HG02840 (cell line): ENCODE measurements at regions not wholly inside any gene's neighbourhood (a gene's known extent, or its start where the extent isn't known, plus 50 kb on each side); places are given as distances from the start of the nearest gene placed in this dataset.

Experiments
- ATAC-seq: cut with Tn5 transposase; IDR thresholded peaks from one replicate; pipeline ENCODE4 v1.9.1; 2021; ENCODE audit warnings: mild to moderate bottlenecking, moderate library complexity, moderate number of reproducible peaks; ENCODE audit not compliant: unreplicated experiment, low FRiP score

- no peak for ATAC-seq
These were observed 49.7 kb downstream of the KLF12 start for GRCh38 chr13:74084375-74084935.

GRCh38 chr13:74082741-74083160 is 51.5 kb downstream of the KLF12 start:
- no peak for ATAC-seq

- no peak for ATAC-seq
These were observed 53.4 kb downstream of the KLF12 start for GRCh38 chr13:74080762-74081161.

GRCh38 chr13:74077792-74078191 is 56.4 kb downstream of the KLF12 start:
- ATAC-seq, result no peak

GRCh38 chr13:74077375-74077774 is 56.8 kb downstream of the KLF12 start:
- ATAC-seq, result no peak

- no peak for ATAC-seq
These were observed 59.5 kb downstream of the KLF12 start for GRCh38 chr13:74074723-74075122.

- no peak for ATAC-seq
These were observed 60.9 kb downstream of the KLF12 start for GRCh38 chr13:74073274-74073673.

GRCh38 chr13:74070513-74070912 is 63.7 kb downstream of the KLF12 start:
- ATAC-seq, result no peak

- no peak for ATAC-seq
These were observed 64.1 kb downstream of the KLF12 start for GRCh38 chr13:74070065-74070464.

- no peak for ATAC-seq
These were observed 65.7 kb downstream of the KLF12 start for GRCh38 chr13:74068471-74068870.

GRCh38 chr13:74067818-74068217 is 66.4 kb downstream of the KLF12 start:
- no peak for ATAC-seq

- no peak for ATAC-seq
These were observed 67.3 kb downstream of the KLF12 start for GRCh38 chr13:74066937-74067336.

GRCh38 chr13:74064805-74065312 is 69.3 kb downstream of the KLF12 start:
- ATAC-seq, result no peak

- ATAC-seq, result no peak
These were observed 70.6 kb downstream of the KLF12 start for GRCh38 chr13:74063533-74064100.

- ATAC-seq, result peak; percentile 63
These were observed 71.3 kb downstream of the KLF12 start for GRCh38 chr13:74062933-74063332.

GRCh38 chr13:74061926-74062595 is 72.1 kb downstream of the KLF12 start:
- peak; percentile 71 for ATAC-seq

GRCh38 chr13:74056801-74057542 is 77.2 kb downstream of the KLF12 start:
- no peak for ATAC-seq

- ATAC-seq, result no peak
These were observed 81.7 kb downstream of the KLF12 start for GRCh38 chr13:74052402-74052928.

- ATAC-seq, result no peak
These were observed 85.4 kb downstream of the KLF12 start for GRCh38 chr13:74048756-74049155.

- ATAC-seq, result no peak
These were observed 86.1 kb downstream of the KLF12 start for GRCh38 chr13:74047931-74048600.
